Activated T-helper 1 cell treated with Interleukin-2 at 50 U/mL for 16 hours (primary cell): ENCODE measurements at regions not wholly inside any gene's neighbourhood (a gene's known extent, or its start where the extent isn't known, plus 50 kb on each side); places are given as distances from the start of the nearest gene placed in this dataset.

ENCODE experiments used
- DNase-seq: peaks from one replicate; pipeline ENCODE4 v3.0.0-alpha.2; 2020; ENCODE audit warnings: low read depth

DNA sequence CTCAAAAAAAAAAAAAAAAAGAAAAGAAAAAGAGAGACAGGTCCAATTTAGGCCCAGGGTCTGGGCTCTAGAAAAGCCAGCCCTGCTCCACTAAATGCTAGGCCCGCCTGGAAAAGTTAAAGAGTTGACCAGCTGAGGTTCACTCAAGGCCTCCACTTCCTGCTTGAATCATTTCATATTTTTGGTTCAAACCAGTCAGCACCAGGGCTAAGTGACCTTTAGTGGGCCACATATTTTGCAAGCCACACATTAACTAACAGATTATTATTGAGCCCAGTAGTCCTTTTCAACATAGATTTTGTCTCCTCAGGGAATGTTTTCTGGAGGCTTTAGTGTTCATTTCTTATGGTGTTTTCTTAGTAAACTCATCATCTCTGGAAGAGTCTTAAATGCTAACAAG lies 156.6 kb downstream of the TLR4 start:
- no peak for DNase-seq

DNA sequence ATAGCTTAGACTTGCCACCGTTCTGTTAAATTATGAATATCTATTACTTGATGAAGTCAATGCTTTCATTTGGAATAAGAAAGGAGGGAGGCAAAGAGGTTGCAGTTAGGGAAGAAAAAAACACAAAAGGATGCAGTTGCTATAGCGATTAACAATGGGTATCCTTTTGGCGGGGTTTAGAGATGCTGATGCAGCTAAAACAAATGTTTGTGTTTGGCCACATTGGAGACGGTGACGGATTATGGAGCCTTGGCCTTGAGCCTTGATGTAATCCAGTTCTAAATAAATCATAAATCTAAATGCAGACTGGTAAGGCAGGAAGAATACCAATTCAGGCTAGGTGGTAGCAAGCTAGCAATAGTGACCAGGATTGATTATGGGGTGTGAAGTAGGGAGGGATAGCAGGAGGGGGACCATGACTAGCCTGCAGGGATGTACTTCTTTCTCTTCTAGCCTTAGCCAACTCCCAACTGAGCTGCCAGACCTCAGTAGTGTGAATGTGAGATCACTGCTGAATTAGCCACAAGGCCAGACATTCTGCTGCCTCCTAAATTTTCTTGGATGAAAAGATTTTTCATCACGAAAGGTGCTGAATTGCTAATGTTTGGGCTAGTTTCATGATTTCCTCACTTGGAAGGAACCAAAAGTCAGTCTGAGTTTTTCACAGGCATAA lies 160.3 kb downstream of the TLR4 start:
- no peak for DNase-seq

DNA sequence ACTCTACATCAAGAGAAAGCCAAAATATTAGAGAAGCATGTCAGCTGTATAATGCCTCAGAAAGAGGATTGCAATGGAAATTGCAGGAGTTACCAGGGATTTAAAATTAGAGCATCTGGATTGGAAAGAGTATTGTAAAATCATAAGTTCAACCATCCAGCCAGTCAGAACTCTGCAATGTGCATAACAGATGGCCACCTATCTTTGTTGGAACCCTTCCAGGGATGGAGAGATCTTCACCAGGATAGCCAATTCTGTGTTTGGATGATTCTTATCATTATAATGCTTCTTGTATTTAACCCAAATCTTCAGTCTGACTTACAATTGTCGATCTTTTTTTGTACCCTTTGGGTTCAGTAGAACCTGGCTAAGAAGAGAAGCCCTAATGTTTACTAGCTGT lies 164.4 kb downstream of the TLR4 start:
- no peak for DNase-seq

DNA sequence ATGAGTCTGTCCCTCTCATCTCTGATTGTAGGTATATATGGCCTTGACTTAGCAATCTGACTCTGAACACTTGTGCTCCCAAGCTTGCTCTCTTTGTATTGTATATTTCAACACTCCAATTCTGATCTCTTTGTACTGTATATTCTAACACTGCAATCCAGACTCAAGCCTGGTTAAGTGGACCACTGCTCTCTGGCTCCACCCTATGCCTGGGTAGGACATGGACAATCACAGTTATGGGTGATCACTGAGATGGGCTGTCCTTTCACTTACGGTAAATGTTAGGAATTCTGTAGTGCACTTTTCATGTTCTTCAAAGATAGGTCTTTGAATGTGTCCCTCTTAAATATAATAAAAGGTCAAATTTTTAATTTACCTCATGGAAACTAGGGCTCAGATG lies 165.1 kb downstream of the TLR4 start:
- no peak for DNase-seq

DNA sequence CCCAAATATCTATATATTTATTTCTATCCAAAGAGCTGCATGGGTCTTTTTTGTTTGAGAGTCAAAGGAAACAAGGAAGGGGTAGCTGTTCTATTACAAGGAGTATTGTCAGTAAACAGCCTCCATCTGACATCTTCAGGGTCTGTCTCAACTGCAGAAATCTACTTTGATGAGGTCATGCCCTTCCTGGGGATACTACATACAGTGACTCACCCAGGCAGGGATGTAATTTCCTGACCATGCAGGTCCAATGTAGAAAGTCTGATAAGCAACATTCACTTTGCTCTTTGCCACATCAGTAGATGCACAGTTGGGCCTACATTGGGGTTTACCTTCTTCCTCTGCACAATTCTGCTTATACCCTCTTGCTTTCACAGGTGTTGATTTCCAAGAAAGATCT lies 165.5 kb downstream of the TLR4 start:
- DNase-seq = no peak

DNA sequence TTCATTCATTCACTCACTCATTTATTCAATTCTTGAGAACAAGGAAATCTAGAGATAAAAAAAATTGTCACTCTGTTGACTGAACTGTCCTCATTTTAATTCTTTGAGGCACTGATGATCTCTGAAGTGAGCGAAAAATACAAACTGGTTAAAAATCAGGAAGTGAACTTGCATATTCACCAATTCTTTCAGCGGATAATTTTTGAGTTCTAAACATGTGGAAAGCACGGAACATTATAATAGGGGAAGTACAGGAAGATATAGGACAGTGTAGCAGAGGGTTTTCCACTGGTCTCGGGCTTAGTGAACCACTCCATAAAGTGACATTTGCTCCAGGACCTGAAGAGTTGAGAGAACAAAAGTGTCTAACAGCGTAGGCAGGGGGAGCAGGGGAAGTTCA lies 169.5 kb downstream of the TLR4 start:
- DNase-seq = no peak

DNA sequence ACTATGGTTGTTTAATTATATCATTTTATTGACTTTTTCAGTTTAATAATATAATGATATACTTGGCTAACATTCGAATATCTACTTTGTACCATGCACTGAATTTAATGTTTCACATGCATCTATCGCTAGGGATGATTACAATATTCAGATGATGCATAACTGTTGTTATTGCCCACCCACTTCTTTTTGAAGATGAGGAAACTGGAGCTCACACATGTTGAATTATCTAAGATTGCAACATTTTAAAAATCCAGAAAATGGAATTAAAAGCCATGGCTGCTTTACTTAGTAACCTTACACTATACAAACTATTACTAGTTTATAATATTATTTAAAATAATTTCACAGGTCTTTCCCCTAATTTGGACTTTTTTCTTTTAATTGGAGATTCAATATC lies 171.7 kb downstream of the TLR4 start:
- DNase-seq = no peak

DNA sequence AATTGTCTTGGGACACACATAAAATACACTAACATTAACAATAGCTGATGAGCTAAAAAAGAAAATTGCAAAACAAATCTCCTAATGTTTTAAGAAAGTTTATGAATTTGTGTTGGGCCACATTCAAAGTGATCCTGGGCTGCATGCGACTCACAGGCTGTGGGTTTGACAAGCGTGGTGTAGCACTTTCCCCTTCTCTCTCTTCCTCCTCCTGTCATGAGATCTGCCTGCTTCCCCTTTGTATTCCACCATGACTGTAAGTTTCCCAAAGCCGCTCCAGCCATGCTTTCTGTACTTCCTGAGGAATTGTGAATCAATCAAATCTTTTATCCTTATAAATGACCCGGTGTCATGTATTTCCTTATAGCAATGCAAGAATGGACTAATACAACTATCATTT lies 178.0 kb downstream of the TLR4 start:
- DNase-seq = no peak

DNA sequence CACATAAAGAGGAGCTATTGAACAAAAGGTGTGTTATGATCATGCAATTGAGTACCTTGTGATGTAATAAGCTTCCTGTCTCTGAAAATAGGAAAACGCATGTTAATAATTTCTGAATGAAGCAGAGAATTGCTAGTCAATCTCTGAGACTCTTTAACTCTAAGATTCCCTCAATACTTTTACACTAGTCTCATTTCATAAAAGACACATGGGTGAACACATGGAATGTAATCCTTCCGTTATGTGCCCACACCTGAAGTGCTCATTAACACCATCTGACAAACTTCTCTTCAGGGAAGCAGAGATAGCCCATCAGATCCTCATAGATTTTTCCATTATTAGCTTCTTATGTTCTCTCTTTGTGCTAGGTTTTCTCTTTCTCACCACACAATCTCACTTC lies 182.4 kb downstream of the TLR4 start:
- no peak for DNase-seq

DNA sequence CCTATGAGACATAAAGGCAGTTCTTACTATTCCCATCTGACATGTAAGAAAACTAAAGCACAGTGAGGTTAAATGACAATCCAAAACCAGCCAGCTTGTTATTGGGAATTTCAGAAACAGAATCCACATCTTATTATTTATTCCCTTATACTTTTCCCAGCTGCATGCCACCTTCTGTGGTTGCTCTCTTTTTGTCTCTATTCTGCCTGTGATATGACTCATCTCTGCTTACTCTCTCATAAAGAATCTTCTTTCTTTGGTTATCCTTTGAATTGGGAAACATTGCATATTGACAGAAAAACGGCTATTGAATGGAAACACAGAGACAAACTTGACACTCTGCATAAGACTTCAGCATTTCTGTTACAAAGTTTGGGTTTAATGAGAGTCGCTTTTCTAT lies 183.2 kb downstream of the TLR4 start:
- no peak for DNase-seq

DNA sequence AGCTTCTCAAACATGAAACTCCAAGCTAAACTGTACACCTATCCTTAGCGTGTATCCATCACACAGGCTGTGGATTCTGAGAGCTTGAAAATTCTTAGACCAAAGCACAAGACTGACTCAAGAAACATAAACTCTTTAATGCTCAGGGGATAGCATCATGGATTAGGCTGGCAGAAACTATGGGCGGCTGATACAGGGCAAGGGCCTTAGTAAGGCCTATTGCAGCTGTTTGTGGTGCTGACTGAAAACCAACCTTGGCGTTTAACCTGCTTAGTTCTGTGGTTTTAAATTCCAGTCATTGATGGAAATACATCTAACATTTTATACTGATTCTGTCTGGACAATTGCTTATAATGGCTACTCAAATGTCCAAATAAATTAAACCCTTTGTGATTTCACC lies 183.7 kb downstream of the TLR4 start:
- no peak for DNase-seq

DNA sequence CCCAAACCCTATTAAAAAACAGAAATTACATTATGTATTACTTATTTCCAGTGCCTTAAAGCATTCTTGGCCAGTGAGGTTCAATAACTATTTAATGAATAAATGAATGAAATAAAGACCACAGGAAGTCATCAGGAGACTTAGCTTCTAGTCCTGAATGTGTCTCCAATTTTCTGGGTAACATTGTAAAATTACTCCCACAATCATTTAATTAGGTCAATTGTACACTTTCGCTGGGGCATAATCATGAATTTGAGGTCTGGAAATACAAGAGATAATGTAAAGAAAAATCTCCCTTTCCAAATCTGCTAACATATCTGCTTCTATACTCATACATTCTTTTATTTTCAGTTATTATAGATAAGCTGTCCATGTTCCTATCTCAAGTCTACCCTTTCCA lies 199.2 kb downstream of the TLR4 start:
- DNase-seq = no peak

DNA sequence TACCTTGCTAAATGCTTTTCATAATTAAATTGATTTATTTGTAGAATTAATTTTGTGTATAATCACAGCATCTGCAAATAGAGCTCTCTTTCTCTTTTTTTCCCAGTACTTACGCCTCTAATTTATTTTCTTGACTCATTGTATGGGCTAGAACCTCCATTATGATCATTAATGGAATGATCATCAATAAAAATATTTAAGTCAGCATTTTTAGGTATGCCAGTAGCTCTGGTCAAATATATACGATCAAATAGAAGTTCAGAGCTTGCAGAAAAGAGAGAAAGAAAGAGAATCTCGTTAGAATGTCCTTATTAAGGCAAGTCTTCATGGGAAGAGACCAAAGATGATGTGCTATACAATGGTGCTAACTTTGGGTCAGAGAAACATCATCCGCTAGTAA lies 202.6 kb downstream of the TLR4 start:
- no peak for DNase-seq

DNA sequence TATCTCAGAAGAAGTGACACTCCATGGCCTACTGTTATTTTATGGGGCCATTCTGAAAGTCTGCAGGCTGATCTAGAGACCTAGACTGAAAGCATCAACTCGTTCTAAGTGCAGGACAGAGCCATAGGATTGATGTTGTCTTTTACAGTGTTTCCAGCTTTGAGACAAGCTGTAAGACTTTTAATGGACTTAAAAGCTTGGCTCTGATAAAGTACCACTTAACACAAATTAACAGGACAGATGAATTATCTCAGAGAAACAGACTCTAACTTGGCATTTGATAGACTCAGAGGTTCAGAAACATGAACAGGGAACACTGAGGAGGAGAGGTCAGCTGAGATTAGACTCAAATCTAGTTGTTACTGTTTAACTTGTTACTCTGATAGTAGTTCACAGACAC lies 203.2 kb downstream of the TLR4 start:
- no peak for DNase-seq

DNA sequence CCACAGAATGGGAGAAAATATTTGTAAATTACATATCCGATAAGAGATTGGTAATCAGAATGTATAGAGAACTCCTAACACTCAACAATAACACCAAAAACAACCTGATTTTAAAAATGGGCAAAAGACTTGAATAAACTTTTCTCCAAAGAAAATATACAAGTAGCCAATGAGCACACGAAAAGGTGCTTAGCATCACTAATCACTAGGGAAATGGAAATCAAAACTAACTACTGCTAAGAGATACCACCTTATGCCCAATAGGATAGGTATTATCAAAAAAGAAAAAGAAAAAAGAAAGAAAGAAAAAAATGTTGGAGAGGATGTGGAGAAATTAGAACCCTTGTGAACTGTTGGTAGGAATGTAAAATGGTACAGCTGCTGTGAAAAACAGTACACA lies 212.1 kb downstream of the TLR4 start:
- no peak for DNase-seq

DNA sequence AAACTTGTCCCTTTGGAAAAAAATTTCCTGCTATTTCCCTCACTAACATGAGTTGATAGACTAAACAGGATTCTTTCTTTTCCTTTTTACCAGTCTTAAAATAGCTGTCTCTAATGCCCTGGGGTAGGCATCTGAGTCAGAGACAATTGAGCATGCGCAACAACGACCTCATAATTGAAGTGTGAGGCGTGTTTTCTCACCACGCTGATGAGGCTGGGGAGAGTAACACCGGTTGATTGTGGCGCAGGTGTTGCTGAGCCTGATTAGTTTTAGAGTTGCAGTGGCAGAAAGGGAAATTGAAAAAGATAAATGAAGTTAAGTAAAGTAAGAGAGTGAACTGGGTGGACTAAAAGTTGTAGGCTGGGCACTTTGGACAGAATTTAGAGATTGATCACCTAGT lies 213.7 kb downstream of the TLR4 start:
- no peak for DNase-seq

DNA sequence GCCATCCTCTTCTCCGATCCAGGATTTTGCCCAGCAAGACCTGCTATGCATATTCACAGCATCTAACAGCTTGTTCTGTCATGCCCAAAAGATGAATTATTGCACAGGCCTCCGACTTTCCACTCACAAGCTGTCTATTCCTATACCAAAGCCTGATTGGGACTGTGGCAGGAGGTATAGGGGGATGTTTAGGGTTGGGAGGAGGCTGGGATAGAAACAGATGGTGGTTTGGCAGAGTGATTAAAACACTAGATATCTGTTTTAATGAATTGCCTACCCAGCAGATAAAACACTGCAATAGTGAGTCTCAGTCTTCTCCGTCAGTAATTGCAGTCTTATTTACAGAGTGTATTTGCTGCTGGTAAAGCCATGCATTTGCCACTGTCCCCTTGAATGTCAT lies 215.3 kb downstream of the TLR4 start:
- no peak for DNase-seq

DNA sequence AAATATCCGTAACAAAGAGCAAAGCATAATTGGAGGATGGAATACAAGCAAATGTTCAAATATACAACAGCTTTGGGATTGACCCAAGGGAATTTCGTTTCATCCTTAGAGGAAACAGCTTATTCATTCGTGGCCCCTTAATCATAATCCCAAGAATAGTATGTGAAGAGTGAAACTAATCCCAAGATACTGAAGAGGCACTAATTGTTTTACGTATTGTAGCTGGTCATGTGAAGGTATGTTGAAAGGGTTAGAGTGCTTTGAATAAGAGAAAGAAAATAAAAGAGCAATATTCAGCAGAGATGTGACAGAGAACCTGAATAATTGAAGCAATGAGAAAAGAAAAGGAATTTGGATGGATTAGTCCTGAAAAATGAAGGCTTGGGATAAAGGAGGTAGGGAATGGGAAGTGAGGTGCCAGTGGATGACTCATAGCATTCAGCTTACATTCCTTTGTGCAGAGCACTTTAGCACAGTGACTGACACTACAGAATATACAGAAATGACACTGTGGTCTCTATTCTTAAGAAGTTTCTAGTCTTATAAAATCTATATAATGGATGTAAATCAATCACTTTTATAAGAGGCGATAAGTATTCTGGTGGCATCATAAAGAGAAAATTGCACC lies 221.9 kb downstream of the TLR4 start:
- no peak for DNase-seq

DNA sequence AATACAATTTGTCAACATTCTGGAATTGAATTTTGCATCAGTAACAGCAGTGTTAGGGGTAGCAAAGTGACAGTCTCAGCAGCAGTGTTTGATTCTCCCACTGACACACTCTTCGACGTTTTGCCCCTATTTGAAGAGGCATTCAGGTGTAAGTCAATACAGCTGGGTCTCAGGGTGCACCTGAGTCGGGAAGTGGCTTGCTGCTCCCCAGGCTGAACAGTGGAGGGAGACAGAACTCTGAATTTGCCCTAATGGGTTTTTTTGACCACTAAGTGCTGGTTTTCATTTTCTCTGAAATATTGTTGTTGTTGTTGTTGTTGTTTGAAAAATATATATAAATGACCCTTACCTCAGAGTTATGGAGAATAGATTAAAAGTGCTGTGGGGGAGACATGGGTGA lies 223.2 kb downstream of the TLR4 start:
- DNase-seq = no peak

DNA sequence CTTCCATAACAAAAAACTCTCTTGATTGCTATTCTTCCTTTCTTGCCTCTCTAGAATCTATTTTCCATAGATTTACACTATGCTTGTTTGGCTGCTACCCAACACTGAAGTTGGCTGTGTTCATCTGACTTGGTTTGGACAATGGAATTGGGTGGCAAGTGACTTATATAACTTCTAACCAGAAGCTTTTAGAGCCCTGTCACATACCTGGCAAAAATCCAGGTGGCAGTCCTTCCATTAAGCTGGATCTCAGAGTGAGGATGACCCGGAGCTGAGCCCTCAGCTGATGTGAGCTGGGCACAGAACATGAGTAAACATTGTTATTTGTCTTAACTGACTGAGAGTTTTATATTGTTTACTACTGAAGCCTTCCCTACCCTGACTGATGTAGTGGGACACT lies 225.7 kb downstream of the TLR4 start:
- DNase-seq = no peak

DNA sequence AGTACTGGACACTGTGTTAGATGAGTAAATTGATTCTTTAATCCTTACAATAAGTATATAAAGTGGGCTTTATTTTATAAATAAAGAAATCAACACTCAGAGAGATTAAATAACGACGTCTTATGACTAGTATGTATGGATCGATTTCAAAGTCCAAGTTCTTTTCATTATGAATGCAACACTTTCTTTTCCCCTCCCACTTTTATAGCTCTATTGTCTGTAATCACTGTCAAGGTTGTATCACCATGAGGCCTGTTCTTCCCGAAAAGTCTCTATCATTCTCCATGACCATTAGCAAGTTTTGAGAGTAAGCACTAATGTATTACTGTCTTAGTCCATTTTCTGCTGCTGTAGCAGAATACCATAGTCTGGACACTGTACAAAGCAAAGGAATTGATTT lies 228.4 kb downstream of the TLR4 start:
- no peak for DNase-seq

DNA sequence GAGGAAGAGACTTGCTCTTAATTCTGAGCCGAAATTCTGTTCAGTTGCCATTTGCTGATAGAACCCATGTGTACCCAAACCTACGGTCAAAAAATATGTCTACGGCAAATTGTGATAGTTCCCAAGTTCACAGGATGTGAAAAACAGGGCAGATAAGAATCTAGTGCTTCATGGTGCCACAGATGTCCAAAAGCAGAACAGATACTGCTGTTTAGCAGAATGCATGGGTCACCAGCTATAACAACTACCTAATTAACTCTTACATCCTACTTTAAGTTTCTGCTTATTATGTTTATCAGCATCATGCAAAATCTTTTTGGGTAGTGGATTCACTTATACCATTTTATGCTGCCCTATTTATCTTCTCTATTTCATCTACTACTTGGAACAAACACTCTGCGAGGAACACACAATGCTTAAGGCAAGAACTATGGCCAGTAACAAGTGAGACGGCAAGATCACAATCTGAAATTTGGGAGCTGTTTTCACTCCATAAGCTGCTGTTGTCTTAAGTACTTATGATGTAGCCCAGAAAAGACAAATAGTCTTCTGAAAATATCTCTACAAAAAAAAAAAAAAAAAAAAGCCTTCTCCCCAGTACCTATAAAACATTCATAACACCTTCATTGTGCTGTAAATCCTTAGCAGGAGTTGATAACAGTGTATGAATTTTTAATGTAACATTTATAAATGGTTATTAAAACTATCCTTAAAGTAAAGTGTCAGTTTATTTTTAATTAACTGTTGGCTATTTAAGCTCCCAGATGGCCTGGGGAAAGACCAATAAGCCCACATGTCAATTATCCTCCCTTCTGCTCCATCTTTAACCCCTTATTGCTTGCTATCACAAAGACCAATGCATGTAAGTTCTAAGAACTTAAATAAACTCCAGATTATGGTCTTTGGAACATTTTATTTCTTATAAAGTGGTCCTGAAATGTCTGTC lies 232.3 kb downstream of the TLR4 start:
- DNase-seq = no peak

DNA sequence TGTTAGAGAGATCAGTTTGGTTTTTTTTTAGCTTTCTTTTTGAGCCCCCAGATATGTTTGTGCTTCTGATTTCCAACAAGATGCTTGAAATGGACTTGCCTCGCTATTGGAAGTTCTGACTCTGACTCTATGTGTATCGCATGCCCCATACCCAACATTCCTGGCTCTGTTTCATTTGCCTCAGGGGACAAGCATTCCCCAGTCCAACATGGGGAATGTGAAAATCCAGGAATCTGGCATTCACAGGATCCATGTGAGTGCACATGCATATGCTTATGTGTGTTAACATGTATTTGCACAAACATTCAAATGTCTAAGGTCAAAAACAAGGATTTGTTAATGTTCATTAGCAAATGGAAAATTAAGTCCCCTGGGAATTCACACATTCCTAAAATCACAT lies 233.9 kb downstream of the TLR4 start:
- no peak for DNase-seq
